Liver (tissue), 7 donors: ENCODE measurements at regions not wholly inside any gene's neighbourhood (a gene's known extent, or its start where the extent isn't known, plus 50 kb on each side); places are given as distances from the start of the nearest gene placed in this dataset.

ENCODE experiments used
- DNase-seq: peaks from one replicate; pipeline ENCODE4 v3.0.0-alpha.2; 2017; ENCODE audit warnings: low spot score
- H3K27ac ChIP-seq, 2 donors: one replicate each; pipeline ENCODE4 v1.7.0; 2013; ENCODE audit warnings: inconsistent platforms in 2 of 2, low read length in 2 of 2, control low read depth in 1 of 2, low read depth in 1 of 2, mild to moderate bottlenecking in 1 of 2
- H3K27me3 ChIP-seq, 4 donors: one replicate each; pipeline versions ENCODE4 v1.6.1 to v1.7.0; 2013; ENCODE audit warnings: low read length in 3 of 4, inconsistent platforms in 1 of 4, mild to moderate bottlenecking in 1 of 4, moderate library complexity in 1 of 4; ENCODE audit not compliant: control insufficient read depth in 4 of 4, insufficient read depth in 4 of 4
- H3K36me3 ChIP-seq, 4 donors: one replicate each; pipeline versions ENCODE4 v1.6.1 to v1.7.0; 2013; ENCODE audit warnings: low read length in 3 of 4, mild to moderate bottlenecking in 3 of 4, low read depth in 1 of 4, moderate library complexity in 1 of 4; ENCODE audit not compliant: control insufficient read depth in 4 of 4, insufficient read depth in 3 of 4
- H3K4me1 ChIP-seq, 4 donors: one replicate each; pipeline versions ENCODE4 v1.6.1 to v1.7.0; 2013; ENCODE audit warnings: low read length in 3 of 4, mild to moderate bottlenecking in 3 of 4, moderate library complexity in 1 of 4; ENCODE audit not compliant: control insufficient read depth in 4 of 4, insufficient read depth in 4 of 4
- H3K4me3 ChIP-seq, 3 donors: one replicate each; pipeline versions ENCODE4 v1.6.1 to v1.7.0; 2013; ENCODE audit warnings: low read length in 3 of 3, control low read depth in 1 of 3, low read depth in 1 of 3, mild to moderate bottlenecking in 1 of 3
- H3K9ac ChIP-seq, 2 donors: one replicate each; pipeline ENCODE4 v1.7.0; 2013; ENCODE audit warnings: low read length in 2 of 2, mild to moderate bottlenecking in 2 of 2, moderate library complexity in 2 of 2, control low read depth in 1 of 2, low read depth in 1 of 2
- H3K9me3 ChIP-seq, 4 donors: one replicate each; pipeline versions ENCODE4 v1.6.1 to v1.7.0; 2013; ENCODE audit warnings: low read length in 3 of 4; ENCODE audit not compliant: control insufficient read depth in 4 of 4
- ATF3 ChIP-seq: IDR thresholded peaks from 2 replicates; pipeline ENCODE4 v1.6.1; 2016; ENCODE audit warnings: antibody characterized with exemption
- EGR1 ChIP-seq, 2 donors: IDR thresholded peaks; 2 replicates each; pipeline ENCODE4 v1.6.1; 2016 to 2018; ENCODE audit warnings: antibody characterized with exemption in 2 of 2, low read depth in 2 of 2
- FOXA1 ChIP-seq: IDR thresholded peaks from 2 replicates; pipeline ENCODE4 v1.6.1; 2016; ENCODE audit warnings: antibody characterized with exemption
- FOXA2 ChIP-seq: IDR thresholded peaks from 2 replicates; pipeline ENCODE4 v1.6.1; 2016; ENCODE audit warnings: antibody characterized with exemption
- GABPA ChIP-seq, 2 donors: IDR thresholded peaks in 1 of 2; conservative IDR thresholded peaks in 1 of 2; 2 replicates each; pipeline ENCODE4 v1.6.1; 2016; ENCODE audit warnings: antibody characterized with exemption in 2 of 2, mild to moderate bottlenecking in 1 of 2, moderate library complexity in 1 of 2
- HNF4A ChIP-seq, 2 donors: conservative IDR thresholded peaks; 2 replicates each; pipeline ENCODE4 v1.6.1; 2016; ENCODE audit warnings: antibody characterized with exemption in 2 of 2, mild to moderate bottlenecking in 2 of 2
- JUND ChIP-seq, 2 donors: IDR thresholded peaks; 2 replicates each; pipeline ENCODE4 v1.6.1; 2016; ENCODE audit warnings: antibody characterized with exemption in 2 of 2
- MAX ChIP-seq: IDR thresholded peaks from 2 replicates; pipeline ENCODE4 v1.6.1; 2016; ENCODE audit warnings: antibody characterized with exemption
- REST ChIP-seq: IDR thresholded peaks from 2 replicates; pipeline ENCODE4 v1.6.1; 2016; ENCODE audit warnings: antibody characterized with exemption, mild to moderate bottlenecking
- RXRA ChIP-seq, 2 donors: IDR thresholded peaks; 2 replicates each; pipeline ENCODE4 v1.6.1; 2017 to 2018; ENCODE audit warnings: antibody characterized with exemption in 2 of 2, mild to moderate bottlenecking in 1 of 2
- SP1 ChIP-seq: IDR thresholded peaks from 2 replicates; pipeline ENCODE4 v1.6.1; 2018; ENCODE audit warnings: antibody characterized with exemption, mild to moderate bottlenecking
- TAF1 ChIP-seq: conservative IDR thresholded peaks from 2 replicates; pipeline ENCODE4 v1.6.1; 2016; ENCODE audit warnings: antibody characterized with exemption, mild to moderate bottlenecking
- YY1 ChIP-seq: IDR thresholded peaks from 2 replicates; pipeline ENCODE4 v1.6.1; 2016; ENCODE audit warnings: antibody characterized with exemption, mild to moderate bottlenecking
- ZBTB33 ChIP-seq: IDR thresholded peaks from 2 replicates; pipeline ENCODE4 v1.6.1; 2016; ENCODE audit warnings: antibody characterized with exemption
- WGBS: extraction: QIAGEN DNeasy Blood & Tissue Kit; methylation state at CpG from one replicate; pipeline ENCODE4 v1.1.7; 2013; 5-methylcytosine and 5-hydroxymethylcytosine counted together
- donor health status: healthy.
- donor health status: healthy.
- donor health status: healthy.
- donor health status: healthy.

- TF ChIP-seq FOXA2 (no peak), FOXA1 (no peak), SP1 (no peak), JUND (IDR thresholded peaks at IDR 0.05) (no peak), RXRA (IDR thresholded peaks at IDR 0.05) (no peak), ZBTB33 (no peak)
- Histone ChIP-seq H3K27ac (no peak overlapping the region), H3K27me3 (peaks cover 0 to 2% (median under 1%) of the 10 kb centered on the region in 4 donors), H3K36me3 (no peaks in the 10 kb centered on the region), H3K4me3 (no peak overlapping the region), H3K4me1 (no peaks in the 10 kb centered on the region), H3K9ac (no peak overlapping the region), H3K9me3 (peaks cover 0 to 5% (median 2%) of the 10 kb centered on the region in 4 donors)
- WGBS: 59% methylated on average over 3 of the region's 3 CpGs
- DNase-seq: no peak
These were observed 353.7 kb downstream of the MIAT start for GRCh38 chr22:27011133-27011532.

- no peak for DNase-seq
- 67% methylated on average over 3 of the region's 3 CpGs for WGBS
- H3K27me3 ChIP-seq: peaks cover 0 to 2% (median under 1%) of the 10 kb centered on the region in 4 donors
These were observed 354.3 kb downstream of the MIAT start for GRCh38 chr22:27011717-27012116.

More at GRCh38 chr22:27011717-27012116, 354.3 kb downstream of the MIAT start:
- H3K27ac ChIP-seq: no peak overlapping the region
- TF ChIP-seq EGR1 (IDR thresholded peaks at IDR 0.05; ENCODE audit: low read depth in 2 of 2): no peak
- no peak for TF ChIP-seq TAF1
- TF ChIP-seq YY1: no peak
- no peak for TF ChIP-seq HNF4A (conservative IDR thresholded peaks at IDR 0.05)
- no peak for TF ChIP-seq FOXA1
- no peak for TF ChIP-seq JUND (IDR thresholded peaks at IDR 0.05)
- TF ChIP-seq FOXA2: no peak
- no peak for TF ChIP-seq REST
- no peak for TF ChIP-seq GABPA (IDR thresholded peaks at IDR 0.05 in 1 of 2, conservative IDR thresholded peaks at IDR 0.05 in 1 of 2)
- TF ChIP-seq SP1: no peak
- TF ChIP-seq RXRA (IDR thresholded peaks at IDR 0.05): no peak
- TF ChIP-seq ATF3: no peak
- no peak for TF ChIP-seq MAX
- no peak overlapping the region for H3K4me3 ChIP-seq
- H3K9ac ChIP-seq: no peak overlapping the region
- peaks cover 0 to 5% (median 2%) of the 10 kb centered on the region in 4 donors for H3K9me3 ChIP-seq
- H3K4me1 ChIP-seq: no peaks in the 10 kb centered on the region
- no peaks in the 10 kb centered on the region for H3K36me3 ChIP-seq
